ENCODE measurements at regions not wholly inside any gene's neighbourhood (a gene's known extent, or its start where the extent isn't known, plus 50 kb on each side); places are given as distances from the start of the nearest gene placed in this dataset.

GRCh38 chr4:58313444-58313843 is 1203.3 kb upstream of the IGFBP7 start:
- Histone ChIP-seq H4K8ac (replicated peaks; ENCODE audit: insufficient read length, low read depth, low read length) (no peak overlapping the region), H3K18ac (ENCODE audit: insufficient read length, low read depth, low read length) (no peak overlapping the region), H4K91ac (ENCODE audit: insufficient read length, low read depth, low read length) (no peak overlapping the region), H3K4me1 (ENCODE audit: insufficient read depth, low read length) (no peaks in the 10 kb centered on the region; the same call in 1 of the 2 replicates), H3K14ac (ENCODE audit: insufficient read depth, low read length) (no peak overlapping the region), H3K27me3 (ENCODE audit: insufficient read depth, low read length) (no peaks in the 10 kb centered on the region), H3K79me1 (ENCODE audit: insufficient read depth, low read depth, low read length, poor library complexity, severe bottlenecking) (no peaks in the 10 kb centered on the region), H4K5ac (ENCODE audit: insufficient read length, low read depth, low read length) (no peak overlapping the region), H3K9me3 (ENCODE audit: control insufficient read depth, low read depth, low read length) (no peaks in the 10 kb centered on the region), H2BK12ac (ENCODE audit: insufficient read length, low read depth, low read length) (no peak overlapping the region), H3T11ph (ENCODE audit: low read length) (no peak overlapping the region), H3K23me2 (ENCODE audit: insufficient read length, low read depth, low read length, poor library complexity, severe bottlenecking) (no peaks in the 10 kb centered on the region), H2BK5ac (ENCODE audit: insufficient read length, low read length) (no peak overlapping the region), H4K20me1 (ENCODE audit: control insufficient read depth, insufficient read depth, insufficient read length) (no peaks in the 10 kb centered on the region), H3K4ac (ENCODE audit: low read depth, low read length) (no peak overlapping the region), H2AFZ (ENCODE audit: low read length) (no peak overlapping the region), H3K9ac (ENCODE audit: extremely low read depth, insufficient read length, low read length) (no peak overlapping the region), H3K23ac (ENCODE audit: insufficient read length, low read depth, low read length) (no peak overlapping the region), H2AK5ac (ENCODE audit: insufficient read length, low read length) (no peak overlapping the region), H3K79me2 (ENCODE audit: insufficient read depth, low read length) (no peaks in the 10 kb centered on the region), H2BK15ac (ENCODE audit: low read depth, low read length) (no peak overlapping the region), H2BK120ac (ENCODE audit: low read depth, low read length, poor library complexity, severe bottlenecking) (no peak overlapping the region), H2BK20ac (ENCODE audit: low read depth, low read length, poor library complexity, severe bottlenecking) (no peak overlapping the region), H3K4me2 (ENCODE audit: insufficient read depth, insufficient read length, low read length) (no peak overlapping the region), H3K27ac (ENCODE audit: insufficient read length, low read depth, low read length) (no peak overlapping the region), H3K56ac (ENCODE audit: insufficient read length, low read depth, low read length) (no peak overlapping the region)
- TF ChIP-seq, protein P1, sequence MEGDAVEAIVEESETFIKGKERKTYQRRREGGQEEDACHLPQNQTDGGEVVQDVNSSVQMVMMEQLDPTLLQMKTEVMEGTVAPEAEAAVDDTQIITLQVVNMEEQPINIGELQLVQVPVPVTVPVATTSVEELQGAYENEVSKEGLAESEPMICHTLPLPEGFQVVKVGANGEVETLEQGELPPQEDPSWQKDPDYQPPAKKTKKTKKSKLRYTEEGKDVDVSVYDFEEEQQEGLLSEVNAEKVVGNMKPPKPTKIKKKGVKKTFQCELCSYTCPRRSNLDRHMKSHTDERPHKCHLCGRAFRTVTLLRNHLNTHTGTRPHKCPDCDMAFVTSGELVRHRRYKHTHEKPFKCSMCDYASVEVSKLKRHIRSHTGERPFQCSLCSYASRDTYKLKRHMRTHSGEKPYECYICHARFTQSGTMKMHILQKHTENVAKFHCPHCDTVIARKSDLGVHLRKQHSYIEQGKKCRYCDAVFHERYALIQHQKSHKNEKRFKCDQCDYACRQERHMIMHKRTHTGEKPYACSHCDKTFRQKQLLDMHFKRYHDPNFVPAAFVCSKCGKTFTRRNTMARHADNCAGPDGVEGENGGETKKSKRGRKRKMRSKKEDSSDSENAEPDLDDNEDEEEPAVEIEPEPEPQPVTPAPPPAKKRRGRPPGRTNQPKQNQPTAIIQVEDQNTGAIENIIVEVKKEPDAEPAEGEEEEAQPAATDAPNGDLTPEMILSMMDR (conservative IDR thresholded peaks at IDR 0.05): no peak
- Mint-ChIP-seq H3K9me3 (peaks cover 0 to 8% of the 10 kb centered on the region in 2 experiments; a peak in 3 of 5 replicates), H3K27me3 (ENCODE audit: low read depth) (no peaks in the 10 kb centered on the region; the same call in 1 of the 2 replicates), H3K4me3 (no peak overlapping the region), H3K36me3 (ENCODE audit: insufficient read depth in 1 of 3, low read depth in 3 of 3) (peaks cover 0 to 5% (median 0%) of the 10 kb centered on the region in 3 experiments; a peak in 4 of 7 replicates), H3K4me1 (no peaks in the 10 kb centered on the region), H3K27ac (no peak overlapping the region)
- DNase-seq: no peak
- no CpG with 5 or more reads among the region's 4 CpGs for WGBS (ENCODE audit: extremely low coverage, insufficient read length, low lambda C conversion rate)
